ENCODE measurements at regions not wholly inside any gene's neighbourhood (a gene's known extent, or its start where the extent isn't known, plus 50 kb on each side); places are given as distances from the start of the nearest gene placed in this dataset.

- TF ChIP-seq CTCF (IDR thresholded peaks at IDR 0.05; ENCODE audit: low read depth, low read length) (no peak), POLR2A (IDR thresholded peaks at IDR 0.05; ENCODE audit: extremely low read depth, insufficient read length) (no peak), MAX (IDR thresholded peaks at IDR 0.05; ENCODE audit: low read depth, low read length) (no peak), MYC (IDR thresholded peaks at IDR 0.05; ENCODE audit: low read depth, low read length) (no peak)
These were observed 81.4 kb downstream of the RERGL start for GRCh38 chr12:18008642-18009041.

Measured in NB4 (cell line).